NCI-H1048 (cell line): ENCODE measurements at regions not wholly inside any gene's neighbourhood (a gene's known extent, or its start where the extent isn't known, plus 50 kb on each side); places are given as distances from the start of the nearest gene placed in this dataset.
"Not testable (repeated sequence)": the region's sequence is repeated elsewhere in the genome, so short reads cannot be mapped to it uniquely, and the experiment has no call there.

Source experiments
- DNase-seq: peaks from one replicate; lab custom pipeline; 2025; lab: John Stamatoyannopoulos, UW

GRCh38 chr2:42973726-42974125 lies 181.3 kb upstream of the HAAO start:
- DNase-seq = no peak

- DNase-seq = not testable (repeated sequence)
Observed at GRCh38 chr2:42972933-42973516, 180.6 kb upstream of the HAAO start.

- DNase-seq = no peak
Observed at GRCh38 chr2:42971947-42972736, 179.8 kb upstream of the HAAO start.

- DNase-seq = no peak
Observed at GRCh38 chr2:42971381-42971780, 179.0 kb upstream of the HAAO start.

GRCh38 chr2:42970151-42970550 lies 177.8 kb upstream of the HAAO start:
- DNase-seq = no peak

GRCh38 chr2:42969231-42970150 lies 177.1 kb upstream of the HAAO start:
- no peak for DNase-seq

GRCh38 chr2:42967959-42968674 lies 175.7 kb upstream of the HAAO start:
- DNase-seq = no peak

- no peak for DNase-seq
Observed at GRCh38 chr2:42965910-42966309, 173.5 kb upstream of the HAAO start.

- no peak for DNase-seq
Observed at GRCh38 chr2:42965196-42965595, 172.8 kb upstream of the HAAO start.

- DNase-seq = no peak
Observed at GRCh38 chr2:42964439-42965083, 172.2 kb upstream of the HAAO start.

- DNase-seq = no peak
Observed at GRCh38 chr2:42963452-42964068, 171.2 kb upstream of the HAAO start.

GRCh38 chr2:42962508-42962953 lies 170.1 kb upstream of the HAAO start:
- no peak for DNase-seq

GRCh38 chr2:42961961-42962360 lies 169.6 kb upstream of the HAAO start:
- DNase-seq = no peak

GRCh38 chr2:42961385-42961811 lies 169.0 kb upstream of the HAAO start:
- no peak for DNase-seq

GRCh38 chr2:42960842-42961180 lies 168.4 kb upstream of the HAAO start:
- DNase-seq = no peak

GRCh38 chr2:42960002-42960841 lies 167.8 kb upstream of the HAAO start:
- no peak for DNase-seq

- DNase-seq = no peak
Observed at GRCh38 chr2:42959234-42960001, 167.0 kb upstream of the HAAO start.

- DNase-seq = no peak
Observed at GRCh38 chr2:42958741-42959233, 166.4 kb upstream of the HAAO start.

GRCh38 chr2:42957861-42958301 lies 165.5 kb upstream of the HAAO start:
- no peak for DNase-seq
